ENCODE measurements at regions not wholly inside any gene's neighbourhood (a gene's known extent, or its start where the extent isn't known, plus 50 kb on each side); places are given as distances from the start of the nearest gene placed in this dataset.

DNA sequence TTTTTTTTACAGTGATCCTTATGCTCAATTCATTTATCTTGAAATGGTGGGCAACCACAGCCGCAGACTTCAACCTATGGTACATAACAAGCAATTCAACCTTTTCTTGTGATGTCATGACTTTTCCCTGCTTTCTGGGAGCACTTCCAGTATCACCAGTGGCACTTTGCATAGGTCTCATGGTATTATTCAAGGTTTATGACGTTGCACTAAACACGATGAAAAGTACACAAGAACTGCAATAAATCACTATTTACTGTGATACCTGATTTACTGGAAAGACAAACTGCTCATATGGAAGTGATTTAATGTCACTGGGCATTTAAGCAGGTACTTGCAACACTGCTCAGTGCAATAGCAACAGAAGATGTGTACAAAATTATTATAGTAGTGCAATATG is 251.7 kb upstream of the CXCL12 start:
- H3K27ac ChIP-seq, result no peak overlapping the region
- no peaks in the 10 kb centered on the region for H3K36me3 ChIP-seq

DNA sequence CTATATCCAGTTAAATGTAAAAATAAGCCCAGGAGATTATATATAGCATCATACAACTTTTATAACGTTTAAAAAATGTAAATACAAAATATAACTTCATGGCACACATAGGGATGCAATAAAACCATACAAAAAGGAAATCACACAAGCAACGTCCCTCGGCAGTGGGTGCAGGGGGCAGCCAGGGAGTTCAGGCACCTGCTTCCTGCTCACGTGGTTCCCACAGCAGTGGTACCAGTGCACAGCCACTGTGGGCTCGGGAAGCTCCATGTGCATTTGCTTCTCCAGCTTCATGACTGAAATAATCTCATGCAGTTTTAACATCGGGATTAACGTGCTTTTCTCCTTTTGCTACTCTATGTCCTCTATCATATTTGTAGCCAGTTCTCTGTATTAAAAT is 255.5 kb upstream of the CXCL12 start:
- TF ChIP-seq POLR2A (IDR thresholded peaks at IDR 0.05), result no peak
- TF ChIP-seq, protein P1, sequence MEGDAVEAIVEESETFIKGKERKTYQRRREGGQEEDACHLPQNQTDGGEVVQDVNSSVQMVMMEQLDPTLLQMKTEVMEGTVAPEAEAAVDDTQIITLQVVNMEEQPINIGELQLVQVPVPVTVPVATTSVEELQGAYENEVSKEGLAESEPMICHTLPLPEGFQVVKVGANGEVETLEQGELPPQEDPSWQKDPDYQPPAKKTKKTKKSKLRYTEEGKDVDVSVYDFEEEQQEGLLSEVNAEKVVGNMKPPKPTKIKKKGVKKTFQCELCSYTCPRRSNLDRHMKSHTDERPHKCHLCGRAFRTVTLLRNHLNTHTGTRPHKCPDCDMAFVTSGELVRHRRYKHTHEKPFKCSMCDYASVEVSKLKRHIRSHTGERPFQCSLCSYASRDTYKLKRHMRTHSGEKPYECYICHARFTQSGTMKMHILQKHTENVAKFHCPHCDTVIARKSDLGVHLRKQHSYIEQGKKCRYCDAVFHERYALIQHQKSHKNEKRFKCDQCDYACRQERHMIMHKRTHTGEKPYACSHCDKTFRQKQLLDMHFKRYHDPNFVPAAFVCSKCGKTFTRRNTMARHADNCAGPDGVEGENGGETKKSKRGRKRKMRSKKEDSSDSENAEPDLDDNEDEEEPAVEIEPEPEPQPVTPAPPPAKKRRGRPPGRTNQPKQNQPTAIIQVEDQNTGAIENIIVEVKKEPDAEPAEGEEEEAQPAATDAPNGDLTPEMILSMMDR (IDR thresholded peaks at IDR 0.05), result no peak
- no peak for TF ChIP-seq POLR2AphosphoS5 (IDR thresholded peaks at IDR 0.05; ENCODE audit: insufficient read depth in 1 of 2, low read depth in 1 of 2)
- H3K4me3 ChIP-seq, result no peak overlapping the region
- H3K9me3 ChIP-seq, result no peaks in the 10 kb centered on the region
- H3K27me3 ChIP-seq, result no peaks in the 10 kb centered on the region
- no peak for DNase-seq (ENCODE audit: extremely low spot score in 2 of 2)
- intact Hi-C loops (cut with DNase I), result no loop called here
- H3K27ac ChIP-seq, result no peak overlapping the region
- H3K36me3 ChIP-seq, result no peaks in the 10 kb centered on the region
- no peaks in the 10 kb centered on the region for H3K4me1 ChIP-seq

More for the DNA sequence above, 251.7 kb upstream of the CXCL12 start:
- TF ChIP-seq POLR2AphosphoS5 (IDR thresholded peaks at IDR 0.05; ENCODE audit: insufficient read depth in 1 of 2, low read depth in 1 of 2), result no peak
- TF ChIP-seq, protein P1 (IDR thresholded peaks at IDR 0.05), result no peak
- no peak for TF ChIP-seq POLR2A (IDR thresholded peaks at IDR 0.05)
- intact Hi-C loops (cut with DNase I), result no loop called here
- no peaks in the 10 kb centered on the region for H3K9me3 ChIP-seq
- DNase-seq (ENCODE audit: extremely low spot score in 2 of 2), result no peak
- H3K27me3 ChIP-seq, result no peaks in the 10 kb centered on the region
- H3K4me1 ChIP-seq, result no peaks in the 10 kb centered on the region
- no peak overlapping the region for H3K4me3 ChIP-seq

DNA sequence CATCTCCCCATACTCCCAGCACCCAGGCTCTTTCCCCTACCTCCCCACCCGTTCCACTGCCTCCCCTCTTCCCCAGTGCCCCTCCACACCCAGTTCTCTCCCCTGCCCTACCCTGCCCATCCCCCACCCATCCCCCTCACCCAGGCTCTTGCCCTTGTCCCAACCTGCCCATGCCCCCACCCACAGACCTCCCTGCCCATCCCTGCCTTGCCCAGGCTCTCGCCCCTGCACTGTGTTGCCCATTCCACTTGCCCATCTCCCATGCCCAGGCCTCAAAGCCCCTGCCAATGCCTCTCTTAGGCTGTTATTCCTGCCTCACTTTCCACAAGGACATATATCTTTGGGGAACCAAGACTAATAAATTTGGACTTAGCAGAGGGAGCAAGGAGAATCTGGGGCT is 262.6 kb upstream of the CXCL12 start:
- H3K27me3 ChIP-seq, result no peaks in the 10 kb centered on the region
- no peaks in the 10 kb centered on the region for H3K36me3 ChIP-seq
- H3K9me3 ChIP-seq, result no peaks in the 10 kb centered on the region
- peaks cover 10% of the 10 kb centered on the region for H3K4me1 ChIP-seq
- no peak for TF ChIP-seq POLR2A (IDR thresholded peaks at IDR 0.05)
- TF ChIP-seq POLR2AphosphoS5 (IDR thresholded peaks at IDR 0.05; ENCODE audit: insufficient read depth in 1 of 2, low read depth in 1 of 2), result no peak
- TF ChIP-seq, protein P1 (IDR thresholded peaks at IDR 0.05), result no peak
- no peak overlapping the region for H3K4me3 ChIP-seq
- intact Hi-C loops (cut with DNase I), result no loop called here
- no peak for DNase-seq (ENCODE audit: extremely low spot score in 2 of 2)
- peak overlapping the region; percentile 5 for H3K27ac ChIP-seq

DNA sequence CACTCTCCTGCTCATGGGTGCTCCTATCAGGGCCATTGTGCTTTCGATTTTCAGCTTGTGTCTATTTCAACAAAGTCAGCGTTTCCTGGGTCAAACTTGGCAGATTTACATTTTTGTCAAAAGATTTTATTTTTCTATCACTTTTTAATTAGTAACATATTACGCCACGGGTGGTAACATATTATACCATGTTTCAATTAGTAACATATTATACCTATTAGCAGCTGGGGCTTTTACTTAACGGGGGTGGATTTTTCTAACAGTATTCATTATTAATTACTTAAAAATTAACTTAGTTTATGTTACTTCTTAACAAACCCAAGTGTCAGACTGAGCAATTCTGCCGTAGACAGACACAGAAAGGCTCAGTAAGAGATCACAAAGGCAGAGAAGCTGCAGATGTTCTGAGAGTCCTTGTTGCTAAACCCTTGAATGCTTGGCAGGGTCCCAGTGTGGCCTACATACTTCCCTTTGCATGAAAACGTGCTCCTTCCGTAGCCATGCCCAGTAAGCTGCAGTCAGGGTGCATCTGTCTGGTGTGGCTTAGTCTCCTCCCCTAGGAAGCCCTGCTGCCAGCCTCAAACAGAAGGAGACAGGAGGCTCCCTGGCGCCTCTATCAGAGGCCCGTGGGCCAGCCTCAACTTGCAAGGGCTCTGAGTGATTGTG is 263.1 kb upstream of the CXCL12 start:
- Histone ChIP-seq H3K27me3 (no peaks in the 10 kb centered on the region), H3K27ac (peak overlapping the region; percentile 5), H3K9me3 (no peaks in the 10 kb centered on the region), H3K36me3 (no peaks in the 10 kb centered on the region), H3K4me1 (peaks cover 10% of the 10 kb centered on the region), H3K4me3 (no peak overlapping the region)
- TF ChIP-seq POLR2AphosphoS5 (IDR thresholded peaks at IDR 0.05; ENCODE audit: insufficient read depth in 1 of 2, low read depth in 1 of 2) (no peak), POLR2A (IDR thresholded peaks at IDR 0.05) (no peak)
- TF ChIP-seq, protein P1 (IDR thresholded peaks at IDR 0.05), result no peak
- intact Hi-C loops (cut with DNase I), result no loop called here
- no peak for DNase-seq (ENCODE audit: extremely low spot score in 2 of 2)

Measured in vagina (tissue), 2 donors.